Lung (tissue), 11 donors: ENCODE measurements at regions not wholly inside any gene's neighbourhood (a gene's known extent, or its start where the extent isn't known, plus 50 kb on each side); places are given as distances from the start of the nearest gene placed in this dataset.

ENCODE experiments used
- ATAC-seq: fragments of 200-7000 bp; cut with Tn5 transposase; one replicate; pipeline ENCODE4 v1.9.1; 2020; ENCODE audit warnings: moderate number of reproducible peaks; ENCODE audit not compliant: insufficient read depth, low FRiP score
- DNase-seq, 3 donors: peaks; one replicate each; pipeline ENCODE4 v3.0.0-alpha.2; 2013 to 2017
- H3K27ac ChIP-seq, 2 donors: one replicate each; pipeline ENCODE4 v1.5.1; 2013; ENCODE audit warnings: mild to moderate bottlenecking in 2 of 2, moderate library complexity in 2 of 2, control low read depth in 1 of 2, inconsistent platforms in 1 of 2, low read depth in 1 of 2, low read length in 1 of 2
- H3K27me3 ChIP-seq, 3 donors: one replicate each; pipeline ENCODE4 v1.5.1; 2013; ENCODE audit warnings: low read length in 2 of 3; ENCODE audit not compliant: control insufficient read depth in 3 of 3, insufficient read depth in 3 of 3
- H3K36me3 ChIP-seq, 4 donors: one replicate each; pipeline ENCODE4 v1.5.1; 2013; ENCODE audit warnings: low read length in 4 of 4, mild to moderate bottlenecking in 1 of 4, moderate library complexity in 1 of 4; ENCODE audit not compliant: control insufficient read depth in 4 of 4, insufficient read depth in 4 of 4
- H3K4me1 ChIP-seq, 5 donors: one replicate each; pipeline ENCODE4 v1.5.1; 2013; ENCODE audit warnings: low read length in 5 of 5, mild to moderate bottlenecking in 2 of 5, moderate library complexity in 1 of 5; ENCODE audit not compliant: control insufficient read depth in 5 of 5, insufficient read depth in 5 of 5
- H3K4me3 ChIP-seq: one replicate; pipeline ENCODE4 v1.5.1; 2013; ENCODE audit warnings: mild to moderate bottlenecking, control low read depth, moderate library complexity
- H3K9ac ChIP-seq, 2 donors: one replicate each; pipeline ENCODE4 v1.5.1; 2013; ENCODE audit warnings: low read length in 2 of 2, control low read depth in 1 of 2; ENCODE audit not compliant: insufficient read depth in 1 of 2
- H3K9me3 ChIP-seq, 4 donors: one replicate each; pipeline ENCODE4 v1.5.1; 2013; ENCODE audit warnings: low read length in 3 of 4, mild to moderate bottlenecking in 1 of 4, moderate library complexity in 1 of 4; ENCODE audit not compliant: control insufficient read depth in 4 of 4, insufficient read depth in 3 of 4
- CTCF ChIP-seq: IDR thresholded peaks from 2 replicates; pipeline ENCODE4 v1.5.1; 2012; ENCODE audit warnings: mild to moderate bottlenecking; ENCODE audit errors: control extremely low read depth, extremely low read depth
- WGBS, 2 donors: extraction: QIAGEN DNeasy Blood & Tissue Kit; methylation state at CpG; one replicate each; pipeline ENCODE4 v1.1.7; 2013; 5-methylcytosine and 5-hydroxymethylcytosine counted together
- donor health status: control.
- donor health status: control.
- donor health status: Bipolar disorder and iron deficiency.
- donor health status: healthy.
- donor health status: DM: yes; HTN: yes; CAD: no.

- WGBS, 2 donors = 75 to 77% methylated on average over 2 of the region's 2 CpGs
- no peaks in the 10 kb centered on the region for H3K27me3 ChIP-seq
- no peaks in the 10 kb centered on the region for H3K36me3 ChIP-seq
- H3K4me1 ChIP-seq = no peaks in the 10 kb centered on the region
- H3K4me3 ChIP-seq = no peak overlapping the region
- DNase-seq (no peak), ATAC-seq (no peak)
- no peak overlapping the region for H3K27ac ChIP-seq
- H3K9me3 ChIP-seq = no peaks in the 10 kb centered on the region
- no peak overlapping the region for H3K9ac ChIP-seq
- TF ChIP-seq CTCF = no peak
Observed at GRCh38 chr5:166507810-166508425, 1783.5 kb upstream of the WWC1 start.

GRCh38 chr5:166509085-166509484 is 1782.4 kb upstream of the WWC1 start:
- Histone ChIP-seq H3K9me3 (no peaks in the 10 kb centered on the region), H3K27ac (no peak overlapping the region), H3K36me3 (no peaks in the 10 kb centered on the region), H3K9ac (no peak overlapping the region), H3K27me3 (no peaks in the 10 kb centered on the region), H3K4me1 (no peaks in the 10 kb centered on the region), H3K4me3 (no peak overlapping the region)
- DNase-seq = peak in 2 of 3 donors; percentile 61 to 71
- 60 to 66% methylated on average over 3 of the region's 3 CpGs for WGBS, 2 donors
- ATAC-seq = no peak
- TF ChIP-seq CTCF = no peak

- no peaks in the 10 kb centered on the region for H3K9me3 ChIP-seq
- no peak overlapping the region for H3K9ac ChIP-seq
- 66 to 68% methylated on average over 5 of the region's 5 CpGs for WGBS, 2 donors
- H3K4me1 ChIP-seq = no peaks in the 10 kb centered on the region
- TF ChIP-seq CTCF = no peak
- no peaks in the 10 kb centered on the region for H3K36me3 ChIP-seq
- H3K27me3 ChIP-seq = no peaks in the 10 kb centered on the region
- DNase-seq (no peak), ATAC-seq (no peak)
- H3K27ac ChIP-seq = no peak overlapping the region
- H3K4me3 ChIP-seq = no peak overlapping the region
Observed at GRCh38 chr5:166517976-166518375, 1773.5 kb upstream of the WWC1 start.

- no peak for TF ChIP-seq CTCF
- Histone ChIP-seq H3K9me3 (no peaks in the 10 kb centered on the region), H3K4me1 (no peaks in the 10 kb centered on the region), H3K9ac (no peak overlapping the region), H3K27me3 (no peaks in the 10 kb centered on the region), H3K36me3 (no peaks in the 10 kb centered on the region), H3K27ac (no peak overlapping the region), H3K4me3 (no peak overlapping the region)
- WGBS, 2 donors = 76 to 85% methylated on average over 2 of the region's 2 CpGs
- DNase-seq = no peak
- no peak for ATAC-seq
Observed at GRCh38 chr5:166523206-166523605, 1768.2 kb upstream of the WWC1 start.
